Hepatocyte (in vitro differentiated cells): ENCODE measurements at regions not wholly inside any gene's neighbourhood (a gene's known extent, or its start where the extent isn't known, plus 50 kb on each side); places are given as distances from the start of the nearest gene placed in this dataset.

Experiments
- DNase-seq: peaks from one replicate; pipeline ENCODE4 v3.0.0-alpha.2; 2016; ENCODE audit warnings: low spot score
- H2AFZ ChIP-seq: fragments of 200-600 bp; sonication (generic); 2 replicates; pipeline ENCODE4 v1.6.0; 2016; ENCODE audit warnings: antibody characterized with exemption, mild to moderate bottlenecking
- H3K27ac ChIP-seq: fragments of 200-600 bp; sonication (generic); 2 replicates; pipeline ENCODE4 v1.5.1; 2016; ENCODE audit warnings: mild to moderate bottlenecking
- H3K27me3 ChIP-seq: fragments of 200-600 bp; sonication (generic); 2 replicates; pipeline ENCODE4 v1.6.1; 2016
- H3K36me3 ChIP-seq: fragments of 200-600 bp; sonication (generic); replicated peaks from 2 replicates; pipeline ENCODE4 v1.5.1; 2016; ENCODE audit warnings: low read depth; ENCODE audit not compliant: insufficient read depth
- H3K4me1 ChIP-seq: fragments of 200-600 bp; sonication (generic); 2 replicates; pipeline ENCODE4 v1.5.1; 2016; ENCODE audit warnings: mild to moderate bottlenecking, moderate library complexity; ENCODE audit not compliant: insufficient read depth
- H3K4me2 ChIP-seq: fragments of 200-600 bp; sonication (generic); 2 replicates; pipeline ENCODE4 v1.6.0; 2016
- H3K4me3 ChIP-seq: fragments of 200-600 bp; sonication (generic); 2 replicates; pipeline ENCODE4 v1.5.1; 2016; ENCODE audit warnings: mild to moderate bottlenecking
- H3K79me2 ChIP-seq: fragments of 200-600 bp; sonication (generic); 2 replicates; pipeline ENCODE4 v1.6.0; 2017; ENCODE audit warnings: mild to moderate bottlenecking
- H3K9me2 ChIP-seq: fragments of 200-600 bp; sonication (generic); replicated peaks from 2 replicates; pipeline ENCODE4 v1.6.0; 2017; ENCODE audit warnings: mild to moderate bottlenecking; ENCODE audit not compliant: insufficient read depth
- H3K9me3 ChIP-seq: fragments of 200-600 bp; sonication (generic); 2 replicates; pipeline ENCODE4 v1.5.1; 2016; ENCODE audit warnings: low read depth, mild to moderate bottlenecking
- H4K20me1 ChIP-seq: fragments of 200-600 bp; sonication (generic); 2 replicates; pipeline ENCODE4 v1.6.0; 2016; ENCODE audit warnings: mild to moderate bottlenecking; ENCODE audit not compliant: insufficient read depth, poor library complexity, severe bottlenecking
- CTCF ChIP-seq: fragments of 200-600 bp; sonication (generic); IDR thresholded peaks from 2 replicates; pipeline ENCODE4 v1.5.1; 2016; ENCODE audit warnings: antibody characterized with exemption, mild to moderate bottlenecking; ENCODE audit not compliant: poor library complexity
- EZH2 ChIP-seq: fragments of 200-600 bp; sonication (generic); IDR thresholded peaks from 2 replicates; pipeline ENCODE4 v1.6.1; 2016; ENCODE audit warnings: antibody characterized with exemption, mild to moderate bottlenecking, borderline replicate concordance
- EZH2phosphoT487 ChIP-seq: fragments of 200-600 bp; sonication (generic); IDR thresholded peaks from one replicate; pipeline ENCODE4 v1.6.1; 2018; ENCODE audit warnings: antibody characterized with exemption, mild to moderate bottlenecking, low read depth, moderate library complexity; ENCODE audit not compliant: unreplicated experiment, severe bottlenecking
- WGBS: methylation state at CpG from one replicate; pipeline ENCODE4 v1.1.6; 2016; ENCODE audit warnings: low lambda C conversion rate; ENCODE audit errors: missing lambda C conversion rate; 5-methylcytosine and 5-hydroxymethylcytosine counted together

- no peaks in the 10 kb centered on the region for H3K79me2 ChIP-seq
- H3K27me3 ChIP-seq = no peaks in the 10 kb centered on the region
- H2AFZ ChIP-seq = no peak overlapping the region
- H3K36me3 ChIP-seq = no peaks in the 10 kb centered on the region
- H3K9me2 ChIP-seq = no peaks in the 10 kb centered on the region
- DNase-seq = no peak
- H3K9me3 ChIP-seq = no peaks in the 10 kb centered on the region
- TF ChIP-seq CTCF = no peak
- TF ChIP-seq EZH2 = no peak
- TF ChIP-seq EZH2phosphoT487 = no peak
- no peaks in the 10 kb centered on the region for H4K20me1 ChIP-seq
- H3K4me3 ChIP-seq = no peak overlapping the region
- no peak overlapping the region for H3K4me2 ChIP-seq
- no peak overlapping the region for H3K27ac ChIP-seq
- 67% methylated on average over 7 of the region's 7 CpGs for WGBS
- no peaks in the 10 kb centered on the region for H3K4me1 ChIP-seq
Measured at GRCh38 chrX:45697591-45697990, 496.9 kb upstream of the DIPK2B start.

- TF ChIP-seq EZH2 = no peak
- no peak for TF ChIP-seq EZH2phosphoT487
- no peak for TF ChIP-seq CTCF
- H3K4me1 ChIP-seq = no peaks in the 10 kb centered on the region
- H3K9me2 ChIP-seq = no peaks in the 10 kb centered on the region
- no peak for DNase-seq
- no peak overlapping the region for H3K4me3 ChIP-seq
- no peak overlapping the region for H2AFZ ChIP-seq
- H3K36me3 ChIP-seq = no peaks in the 10 kb centered on the region
- H3K27me3 ChIP-seq = no peaks in the 10 kb centered on the region
- no peaks in the 10 kb centered on the region for H3K79me2 ChIP-seq
- no peaks in the 10 kb centered on the region for H3K9me3 ChIP-seq
- no peaks in the 10 kb centered on the region for H4K20me1 ChIP-seq
- H3K27ac ChIP-seq = no peak overlapping the region
- H3K4me2 ChIP-seq = no peak overlapping the region
- 75% methylated on average over 2 of the region's 2 CpGs for WGBS
Measured at GRCh38 chrX:45696736-45697135, 496.1 kb upstream of the DIPK2B start.

GRCh38 chrX:45689971-45690370, 489.3 kb upstream of the DIPK2B start:
- no peaks in the 10 kb centered on the region for H3K79me2 ChIP-seq
- no peaks in the 10 kb centered on the region for H3K36me3 ChIP-seq
- no peaks in the 10 kb centered on the region for H3K9me3 ChIP-seq
- no peaks in the 10 kb centered on the region for H3K9me2 ChIP-seq
- H3K27me3 ChIP-seq = no peaks in the 10 kb centered on the region
- H3K4me3 ChIP-seq = no peak overlapping the region
- H3K4me2 ChIP-seq = no peak overlapping the region
- no peak overlapping the region for H2AFZ ChIP-seq
- H4K20me1 ChIP-seq = no peaks in the 10 kb centered on the region
- TF ChIP-seq CTCF (no peak), EZH2phosphoT487 (no peak), EZH2 (no peak)
- DNase-seq = no peak
- H3K27ac ChIP-seq = no peak overlapping the region
- WGBS = 68% methylated on average over 1 of the region's 1 CpG
- H3K4me1 ChIP-seq = no peaks in the 10 kb centered on the region

- no peaks in the 10 kb centered on the region for H3K9me3 ChIP-seq
- whole genome bisulfite sequencing = 46% methylated on average over 1 of the region's 1 CpG
- H3K36me3 ChIP-seq = no peaks in the 10 kb centered on the region
- H3K4me3 ChIP-seq = no peak overlapping the region
- H3K4me2 ChIP-seq = no peak overlapping the region
- TF ChIP-seq CTCF (no peak), EZH2 (no peak), EZH2phosphoT487 (no peak)
- no peaks in the 10 kb centered on the region for H3K27me3 ChIP-seq
- H4K20me1 ChIP-seq = no peaks in the 10 kb centered on the region
- DNase-seq = no peak
- H3K27ac ChIP-seq = no peak overlapping the region
- H2AFZ ChIP-seq = no peak overlapping the region
- no peaks in the 10 kb centered on the region for H3K4me1 ChIP-seq
- no peaks in the 10 kb centered on the region for H3K9me2 ChIP-seq
- no peaks in the 10 kb centered on the region for H3K79me2 ChIP-seq
Measured at GRCh38 chrX:45683914-45684313, 483.2 kb upstream of the DIPK2B start.
